BLaER1 (cell line): ENCODE measurements at regions not wholly inside any gene's neighbourhood (a gene's known extent, or its start where the extent isn't known, plus 50 kb on each side); places are given as distances from the start of the nearest gene placed in this dataset.

Experiments
- H3K27ac ChIP-seq: shearing (Covaris generic); formaldehyde crosslinking; 2 replicates; pipeline ENCODE4 v1.8.1; 2022
- H3K27me3 ChIP-seq: shearing (Covaris generic); formaldehyde crosslinking; 2 replicates; pipeline ENCODE4 v1.8.1; 2022
- H3K36me3 ChIP-seq: shearing (Covaris generic); formaldehyde crosslinking; 2 replicates; pipeline ENCODE4 v1.8.1; 2022
- H3K4me1 ChIP-seq: shearing (Covaris generic); formaldehyde crosslinking; 2 replicates; pipeline ENCODE4 v1.8.1; 2022
- H3K4me2 ChIP-seq: shearing (Covaris generic); formaldehyde crosslinking; 2 replicates; pipeline ENCODE4 v1.8.1; 2022
- H3K4me3 ChIP-seq: shearing (Covaris generic); formaldehyde crosslinking; 2 replicates; pipeline ENCODE4 v1.8.1; 2022
- H3K9ac ChIP-seq: shearing (Covaris generic); formaldehyde crosslinking; 2 replicates; pipeline ENCODE4 v1.8.1; 2022
- H3K9me3 ChIP-seq: shearing (Covaris generic); formaldehyde crosslinking; 2 replicates; pipeline ENCODE4 v1.8.1; 2022
- H4K20me1 ChIP-seq: shearing (Covaris generic); formaldehyde crosslinking; 2 replicates; pipeline ENCODE4 v1.8.1; 2022
- Cebpa-rat ChIP-seq: shearing (Covaris generic); IDR thresholded peaks from 2 replicates; pipeline ENCODE4 v1.8.1; 2022

DNA sequence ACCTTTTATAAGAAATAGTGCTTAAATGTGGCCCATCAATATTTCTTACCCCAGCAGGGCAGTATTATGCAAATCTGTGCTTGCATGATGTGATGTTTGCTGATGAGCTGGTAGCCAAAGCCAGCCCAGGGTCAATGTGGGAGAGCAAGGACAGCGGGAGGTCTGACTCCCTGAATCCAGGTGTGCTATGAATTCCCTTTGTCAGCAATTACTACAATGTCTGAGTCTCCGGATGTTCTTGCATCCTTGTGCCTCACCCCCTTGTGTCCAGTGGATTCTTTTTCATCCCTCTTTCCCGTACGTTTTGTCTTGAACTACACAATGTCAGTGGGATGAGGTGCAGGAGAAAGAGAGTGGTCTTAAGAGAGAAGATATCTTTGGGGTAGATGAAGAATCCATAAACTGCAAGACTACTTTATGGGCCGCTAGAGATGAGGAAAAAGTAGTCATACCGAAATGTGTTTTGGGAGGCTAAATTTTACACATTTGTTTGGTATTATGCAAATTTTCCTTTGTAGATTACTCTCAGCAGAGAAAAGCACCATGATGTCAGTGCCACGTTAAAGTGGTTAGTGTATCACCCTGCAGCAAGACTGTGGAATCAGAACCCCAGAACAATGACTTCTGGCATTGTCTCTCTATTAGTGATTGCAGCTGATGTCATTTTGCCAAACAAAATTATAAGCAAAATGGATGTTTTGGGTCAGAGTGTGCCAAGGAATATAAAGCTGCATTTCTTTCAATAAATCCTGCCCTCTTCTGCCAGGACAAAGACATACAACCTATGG, 53.5 kb upstream of the TSHZ3 start:
- TF ChIP-seq Cebpa-rat, result no peak
- H3K4me3 ChIP-seq, result no peak overlapping the region
- H3K36me3 ChIP-seq, result no peaks in the 10 kb centered on the region
- no peak overlapping the region for H3K4me2 ChIP-seq
- H3K27me3 ChIP-seq, result no peaks in the 10 kb centered on the region
- no peak overlapping the region for H3K9ac ChIP-seq
- H3K27ac ChIP-seq, result no peak overlapping the region
- H3K9me3 ChIP-seq, result no peaks in the 10 kb centered on the region
- H3K4me1 ChIP-seq, result no peaks in the 10 kb centered on the region
- H4K20me1 ChIP-seq, result no peaks in the 10 kb centered on the region

DNA sequence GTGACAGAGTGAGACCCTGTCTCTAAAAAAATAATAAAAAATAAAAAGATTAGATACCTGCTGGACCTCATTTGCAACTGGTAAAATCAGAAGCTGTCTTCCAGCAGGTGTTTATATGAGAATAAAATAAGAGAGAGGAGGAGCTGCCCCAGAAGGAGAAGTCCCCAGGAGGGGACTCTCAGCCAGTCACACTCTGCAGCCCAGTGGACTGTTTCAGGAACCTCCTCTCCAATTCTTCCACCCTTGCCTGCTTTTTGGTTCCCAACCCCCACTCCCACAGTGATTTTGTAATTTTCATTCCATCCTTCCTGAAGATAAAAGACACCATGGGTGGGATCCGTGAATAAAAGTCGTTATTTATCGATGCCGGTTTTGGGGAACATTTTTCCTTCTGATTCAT, 56.9 kb upstream of the TSHZ3 start:
- no peaks in the 10 kb centered on the region for H3K36me3 ChIP-seq
- no peak overlapping the region for H3K9ac ChIP-seq
- no peak overlapping the region for H3K4me3 ChIP-seq
- no peak overlapping the region for H3K4me2 ChIP-seq
- H3K9me3 ChIP-seq, result no peaks in the 10 kb centered on the region
- no peaks in the 10 kb centered on the region for H4K20me1 ChIP-seq
- no peak overlapping the region for H3K27ac ChIP-seq
- no peak for TF ChIP-seq Cebpa-rat
- no peaks in the 10 kb centered on the region for H3K27me3 ChIP-seq
- H3K4me1 ChIP-seq, result no peaks in the 10 kb centered on the region

DNA sequence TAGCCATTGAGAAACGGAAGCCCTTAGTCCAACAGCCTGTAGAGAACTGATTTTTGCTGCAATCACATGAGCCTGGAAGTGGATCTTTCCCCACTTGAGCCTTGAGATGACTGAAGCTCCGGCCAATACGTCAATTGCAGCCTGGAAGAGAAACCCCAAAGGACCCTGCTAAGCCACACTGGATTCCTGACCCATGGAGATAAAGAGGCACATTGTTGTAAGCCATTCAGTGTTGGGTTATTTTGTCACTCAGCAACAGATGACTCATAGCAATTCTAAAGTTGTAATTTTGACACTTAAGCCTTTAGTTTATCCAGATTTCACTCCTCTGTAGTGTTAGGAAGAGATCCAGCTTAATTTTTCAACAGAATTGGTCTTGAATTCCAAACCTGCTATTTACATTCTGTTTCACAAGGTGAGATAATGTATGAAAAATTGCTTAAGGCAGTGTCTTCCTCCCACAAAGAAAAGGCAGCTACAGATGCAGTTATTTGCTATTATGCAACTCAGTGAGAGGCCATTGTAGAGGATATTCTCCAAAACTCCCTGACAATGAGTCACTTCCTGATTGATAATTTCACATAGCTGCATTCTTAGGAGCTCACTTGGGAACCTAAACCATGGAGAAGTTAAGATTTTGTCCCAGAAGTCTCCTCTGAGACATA, 59.4 kb upstream of the TSHZ3 start:
- Histone ChIP-seq H3K9me3 (no peaks in the 10 kb centered on the region), H4K20me1 (no peaks in the 10 kb centered on the region), H3K4me2 (no peak overlapping the region), H3K27me3 (no peaks in the 10 kb centered on the region), H3K36me3 (no peaks in the 10 kb centered on the region), H3K4me3 (no peak overlapping the region), H3K9ac (no peak overlapping the region), H3K27ac (no peak overlapping the region), H3K4me1 (no peaks in the 10 kb centered on the region)
- no peak for TF ChIP-seq Cebpa-rat

DNA sequence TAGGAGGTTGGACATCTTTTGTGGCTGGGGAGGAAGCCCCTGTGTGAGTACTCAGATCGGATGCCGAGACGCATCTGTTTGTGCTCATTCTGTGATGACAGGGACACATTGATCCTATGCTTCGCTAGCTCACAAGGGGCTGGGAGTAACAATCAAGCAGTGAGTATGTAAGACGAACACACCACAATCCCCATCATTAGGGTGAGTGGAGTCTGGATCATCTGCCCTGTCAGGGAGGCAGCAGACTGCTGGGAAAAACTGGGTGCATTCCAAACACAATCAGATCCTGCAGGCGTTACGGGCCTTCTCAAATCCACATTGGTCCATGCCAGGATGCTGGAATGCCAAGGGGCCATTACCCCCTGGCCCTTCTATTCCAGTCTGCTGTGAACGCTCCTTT, 64.1 kb upstream of the TSHZ3 start:
- no peaks in the 10 kb centered on the region for H3K9me3 ChIP-seq
- H3K4me1 ChIP-seq, result no peaks in the 10 kb centered on the region
- no peak overlapping the region for H3K27ac ChIP-seq
- TF ChIP-seq Cebpa-rat, result no peak
- H3K4me3 ChIP-seq, result no peak overlapping the region
- no peaks in the 10 kb centered on the region for H3K27me3 ChIP-seq
- H4K20me1 ChIP-seq, result no peaks in the 10 kb centered on the region
- no peaks in the 10 kb centered on the region for H3K36me3 ChIP-seq
- no peak overlapping the region for H3K4me2 ChIP-seq
- no peak overlapping the region for H3K9ac ChIP-seq

DNA sequence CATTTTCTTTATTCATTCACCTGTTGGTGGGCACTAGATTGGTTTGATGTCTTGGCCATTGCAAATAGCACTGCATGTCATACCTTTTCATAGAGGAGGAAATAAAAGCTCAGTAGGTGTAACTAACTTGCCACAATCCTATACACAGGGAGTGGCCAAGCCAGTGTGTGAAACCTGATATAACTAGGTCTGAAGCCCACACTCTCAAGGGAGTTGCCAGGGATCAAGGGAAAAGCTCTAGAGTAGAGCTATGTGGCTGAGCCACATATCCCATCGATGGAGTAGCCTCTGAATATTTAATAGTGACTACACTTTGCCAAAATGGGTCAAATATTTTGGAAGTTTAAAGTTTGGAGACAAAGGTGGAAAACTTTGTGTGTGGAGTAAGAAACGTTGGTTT, 66.1 kb upstream of the TSHZ3 start:
- no peak overlapping the region for H3K4me3 ChIP-seq
- H3K27ac ChIP-seq, result no peak overlapping the region
- no peak for TF ChIP-seq Cebpa-rat
- no peaks in the 10 kb centered on the region for H3K27me3 ChIP-seq
- no peaks in the 10 kb centered on the region for H4K20me1 ChIP-seq
- H3K4me1 ChIP-seq, result no peaks in the 10 kb centered on the region
- no peak overlapping the region for H3K9ac ChIP-seq
- H3K4me2 ChIP-seq, result no peak overlapping the region
- no peaks in the 10 kb centered on the region for H3K36me3 ChIP-seq
- H3K9me3 ChIP-seq, result no peaks in the 10 kb centered on the region

DNA sequence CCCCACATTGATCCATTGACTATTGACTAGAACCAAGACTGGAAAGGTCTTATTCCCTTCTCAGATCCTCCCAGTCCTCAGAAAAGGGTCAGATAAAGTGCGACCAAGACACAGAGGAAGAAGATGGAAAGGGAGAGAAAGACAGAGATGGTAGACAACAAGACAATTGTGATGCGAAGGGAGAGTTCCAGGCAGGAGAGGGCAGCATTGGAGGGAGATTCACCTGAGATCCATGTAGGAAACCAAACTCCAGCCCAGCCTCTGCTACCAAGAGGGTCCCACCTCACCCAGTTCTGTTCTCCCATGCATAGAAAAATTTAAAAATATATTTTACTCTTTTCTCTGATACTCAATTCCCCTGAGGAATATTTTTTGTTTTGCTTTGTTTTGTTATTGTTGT, 67.3 kb upstream of the TSHZ3 start:
- no peaks in the 10 kb centered on the region for H3K36me3 ChIP-seq
- H3K9ac ChIP-seq, result no peak overlapping the region
- no peak overlapping the region for H3K4me2 ChIP-seq
- TF ChIP-seq Cebpa-rat, result no peak
- H3K4me3 ChIP-seq, result no peak overlapping the region
- H3K27me3 ChIP-seq, result no peaks in the 10 kb centered on the region
- no peaks in the 10 kb centered on the region for H4K20me1 ChIP-seq
- H3K27ac ChIP-seq, result no peak overlapping the region
- no peaks in the 10 kb centered on the region for H3K9me3 ChIP-seq
- H3K4me1 ChIP-seq, result no peaks in the 10 kb centered on the region

DNA sequence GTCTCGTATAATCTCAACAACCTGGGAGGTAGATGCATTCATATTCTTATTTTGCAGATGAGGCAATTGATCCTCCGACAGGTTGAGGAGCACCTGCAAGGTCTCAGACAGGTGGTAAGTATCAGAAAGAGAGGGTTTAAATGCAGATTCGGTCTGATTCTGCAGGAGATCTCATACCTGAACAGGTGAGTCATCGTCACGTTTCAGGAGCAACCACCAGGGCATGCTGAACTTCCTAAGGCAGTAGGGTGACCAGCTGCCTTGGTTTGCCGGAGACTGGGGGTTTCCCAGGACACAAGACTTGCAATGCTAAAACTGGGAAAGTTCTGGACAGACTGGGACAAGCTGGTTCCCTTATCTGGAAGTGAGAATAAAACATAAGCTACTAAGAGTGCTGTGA, 68.8 kb upstream of the TSHZ3 start:
- no peaks in the 10 kb centered on the region for H3K9me3 ChIP-seq
- no peak for TF ChIP-seq Cebpa-rat
- no peaks in the 10 kb centered on the region for H3K27me3 ChIP-seq
- H3K9ac ChIP-seq, result no peak overlapping the region
- no peak overlapping the region for H3K27ac ChIP-seq
- H4K20me1 ChIP-seq, result no peaks in the 10 kb centered on the region
- H3K4me2 ChIP-seq, result no peak overlapping the region
- H3K4me1 ChIP-seq, result no peaks in the 10 kb centered on the region
- no peaks in the 10 kb centered on the region for H3K36me3 ChIP-seq
- no peak overlapping the region for H3K4me3 ChIP-seq

DNA sequence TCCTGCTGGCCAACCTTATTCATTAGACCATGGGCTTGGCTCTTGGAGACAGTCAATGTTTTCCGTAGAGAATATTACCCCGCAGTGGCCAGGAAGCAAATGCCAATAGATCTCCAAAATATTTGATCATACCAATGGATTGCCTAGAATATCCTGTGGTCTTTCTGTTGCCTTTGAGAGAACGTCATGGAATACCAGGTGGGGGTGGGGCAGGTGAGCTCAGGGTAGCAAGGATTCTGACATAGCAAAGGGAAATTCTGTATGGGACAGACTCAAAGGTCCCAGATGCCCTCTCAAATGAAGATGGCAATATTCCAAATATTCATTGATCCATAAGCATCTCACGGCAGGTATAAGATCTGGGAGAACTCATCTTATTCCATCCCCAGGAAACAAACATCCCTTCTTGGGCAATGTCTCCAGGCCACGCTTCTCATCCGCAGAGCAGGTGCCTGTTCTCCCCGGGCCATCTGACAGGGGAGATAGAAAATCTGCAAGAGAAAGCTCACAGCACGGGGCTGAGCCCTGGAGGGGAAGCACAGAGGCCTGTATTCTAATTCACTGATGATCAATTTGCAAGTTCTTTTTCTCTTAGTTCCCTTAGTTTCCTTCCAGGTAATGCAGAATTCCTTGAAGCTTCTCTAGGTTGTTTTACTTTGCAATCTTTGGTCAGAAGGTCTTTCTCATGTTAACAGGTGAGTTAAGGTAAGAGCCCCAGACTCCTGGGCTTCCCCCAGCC, 69.6 kb upstream of the TSHZ3 start:
- TF ChIP-seq Cebpa-rat, result no peak
- Histone ChIP-seq H3K36me3 (no peaks in the 10 kb centered on the region), H4K20me1 (no peaks in the 10 kb centered on the region), H3K27me3 (no peaks in the 10 kb centered on the region), H3K9me3 (no peaks in the 10 kb centered on the region), H3K9ac (no peak overlapping the region), H3K27ac (no peak overlapping the region), H3K4me3 (no peak overlapping the region), H3K4me1 (no peaks in the 10 kb centered on the region), H3K4me2 (no peak overlapping the region)

DNA sequence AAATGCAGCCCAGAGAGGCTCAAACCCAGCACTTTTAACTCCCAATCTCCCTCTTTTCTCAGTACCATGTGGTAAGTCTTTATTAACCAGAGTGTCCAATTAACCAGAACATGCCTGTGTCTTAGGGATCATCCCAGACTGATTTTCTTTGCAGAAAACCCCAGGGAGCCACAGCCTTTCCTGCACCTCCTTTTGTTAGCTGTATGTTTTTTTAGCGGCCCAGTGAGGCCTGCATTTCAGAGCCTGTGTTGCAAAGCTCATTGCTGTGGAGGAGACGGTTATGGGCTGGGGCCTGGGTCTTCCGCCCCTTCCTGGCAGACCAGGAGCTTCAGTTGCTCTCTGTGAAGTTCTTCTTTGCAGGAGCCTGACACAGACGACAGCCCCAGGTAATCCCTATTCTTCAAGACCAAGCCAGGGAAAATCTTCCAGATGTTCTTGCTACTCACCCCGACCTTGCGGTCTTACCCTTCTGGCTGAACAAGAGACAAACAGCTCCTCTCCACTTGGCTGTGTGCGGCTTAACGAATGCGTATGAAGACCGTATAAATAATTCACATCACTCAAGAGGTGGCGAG, 70.7 kb upstream of the TSHZ3 start:
- Histone ChIP-seq H4K20me1 (no peaks in the 10 kb centered on the region), H3K9ac (no peak overlapping the region), H3K9me3 (no peaks in the 10 kb centered on the region), H3K4me3 (no peak overlapping the region), H3K4me1 (no peaks in the 10 kb centered on the region), H3K4me2 (no peak overlapping the region), H3K27ac (no peak overlapping the region), H3K27me3 (no peaks in the 10 kb centered on the region), H3K36me3 (no peaks in the 10 kb centered on the region)
- TF ChIP-seq Cebpa-rat, result no peak

DNA sequence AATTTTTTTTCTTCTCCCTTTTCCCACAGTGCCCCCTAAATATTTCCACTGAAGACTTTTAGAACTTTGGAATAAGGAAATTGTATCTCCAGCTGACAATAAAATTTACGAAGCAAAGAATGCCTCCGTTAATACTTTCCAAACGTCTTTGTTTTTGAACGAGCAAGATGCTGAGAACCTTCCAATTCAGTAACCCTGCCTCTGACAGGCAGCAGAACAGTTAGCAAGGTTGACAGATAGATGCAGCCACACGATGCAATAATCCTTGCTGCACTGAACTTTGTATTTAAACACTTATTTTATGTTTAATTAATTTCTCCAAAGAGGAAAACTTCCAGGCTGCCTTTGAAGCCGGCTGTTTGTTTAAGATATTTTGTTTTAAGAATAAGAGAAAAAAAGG, 71.8 kb upstream of the TSHZ3 start:
- H3K4me1 ChIP-seq, result no peaks in the 10 kb centered on the region
- TF ChIP-seq Cebpa-rat, result no peak

More for the DNA sequence above, 71.8 kb upstream of the TSHZ3 start:
- no peak overlapping the region for H3K27ac ChIP-seq
- H3K36me3 ChIP-seq, result no peaks in the 10 kb centered on the region
- no peaks in the 10 kb centered on the region for H3K9me3 ChIP-seq
- H3K27me3 ChIP-seq, result no peaks in the 10 kb centered on the region
- no peak overlapping the region for H3K4me3 ChIP-seq
- H4K20me1 ChIP-seq, result no peaks in the 10 kb centered on the region
- H3K4me2 ChIP-seq, result no peak overlapping the region
- no peak overlapping the region for H3K9ac ChIP-seq
